ENCODE measurements at regions not wholly inside any gene's neighbourhood (a gene's known extent, or its start where the extent isn't known, plus 50 kb on each side); places are given as distances from the start of the nearest gene placed in this dataset.

DNA sequence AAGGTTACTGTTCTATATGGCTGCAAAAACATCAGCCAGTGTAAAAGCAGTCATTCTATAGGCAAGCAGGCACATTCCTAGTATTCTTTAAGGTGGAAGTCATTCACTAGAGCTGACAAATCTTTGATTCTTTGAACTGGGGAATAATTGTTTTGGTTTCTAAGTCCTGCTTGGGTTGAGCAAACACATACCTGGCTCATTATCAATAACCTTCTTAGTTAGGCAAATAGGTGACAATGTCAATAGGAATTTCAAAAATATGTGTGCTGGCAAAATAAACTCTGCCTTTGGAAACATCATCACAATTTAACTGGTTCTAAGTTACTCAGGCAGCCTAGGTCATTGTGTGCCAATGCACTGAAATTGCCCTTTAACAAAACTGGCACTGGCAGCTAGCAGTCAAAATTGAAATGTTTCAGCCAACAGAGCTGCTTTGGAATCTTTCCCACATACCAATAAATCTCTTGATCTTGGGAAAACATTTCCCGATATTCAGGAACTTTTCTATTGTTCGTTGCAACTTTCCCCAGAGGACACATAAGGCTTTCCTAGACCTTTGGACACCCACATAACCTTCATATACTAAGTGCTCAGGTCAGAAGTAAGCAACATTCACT, 402.0 kb upstream of the MMADHC start:
- TF ChIP-seq POLR2A (IDR thresholded peaks at IDR 0.05; ENCODE audit: borderline replicate concordance, extremely low read depth, insufficient read depth, insufficient read length) (no peak), EZH2 (IDR thresholded peaks at IDR 0.05) (no peak), SP1 (IDR thresholded peaks at IDR 0.05; ENCODE audit: low read depth) (no peak), POLR2AphosphoS5 (IDR thresholded peaks at IDR 0.05; ENCODE audit: low read depth, low read length) (no peak)
- TF ChIP-seq, protein P1, sequence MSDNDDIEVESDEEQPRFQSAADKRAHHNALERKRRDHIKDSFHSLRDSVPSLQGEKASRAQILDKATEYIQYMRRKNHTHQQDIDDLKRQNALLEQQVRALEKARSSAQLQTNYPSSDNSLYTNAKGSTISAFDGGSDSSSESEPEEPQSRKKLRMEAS (IDR thresholded peaks at IDR 0.05): no peak
